BE2C (cell line): ENCODE measurements at regions not wholly inside any gene's neighbourhood (a gene's known extent, or its start where the extent isn't known, plus 50 kb on each side); places are given as distances from the start of the nearest gene placed in this dataset.

Source experiments
- DNase-seq: peaks from one replicate; pipeline ENCODE4 v3.0.0-alpha.2; 2020
- H3K27me3 ChIP-seq: fragments of 250-450 bp; sonication (Bioruptor Pico); 2 replicates; pipeline ENCODE4 v1.5.1; 2020; ENCODE audit warnings: mild to moderate bottlenecking
- H3K36me3 ChIP-seq: fragments of 250-450 bp; sonication (Bioruptor Pico); 2 replicates; pipeline ENCODE4 v1.5.1; 2020; ENCODE audit warnings: mild to moderate bottlenecking
- H3K4me1 ChIP-seq: fragments of 250-450 bp; sonication (Bioruptor Pico); 2 replicates; pipeline ENCODE4 v1.5.1; 2020
- H3K4me3 ChIP-seq: 2 replicates; pipeline ENCODE4 v1.5.1; 2011; ENCODE audit warnings: low read depth, low read length
- H3K9me3 ChIP-seq: fragments of 250-450 bp; sonication (Bioruptor Pico); 2 replicates; pipeline ENCODE4 v1.5.1; 2020
- TF ChIP-seq, protein P1 (sequence below): IDR thresholded peaks from 2 replicates; pipeline ENCODE4 v1.5.1; 2012; ENCODE audit warnings: mild to moderate bottlenecking, low read depth, low read length

- Histone ChIP-seq H3K4me1 (peaks cover 14% of the 10 kb centered on the region), H3K4me3 (no peak overlapping the region), H3K9me3 (no peaks in the 10 kb centered on the region), H3K36me3 (no peaks in the 10 kb centered on the region), H3K27me3 (no peaks in the 10 kb centered on the region)
- TF ChIP-seq, protein P1, sequence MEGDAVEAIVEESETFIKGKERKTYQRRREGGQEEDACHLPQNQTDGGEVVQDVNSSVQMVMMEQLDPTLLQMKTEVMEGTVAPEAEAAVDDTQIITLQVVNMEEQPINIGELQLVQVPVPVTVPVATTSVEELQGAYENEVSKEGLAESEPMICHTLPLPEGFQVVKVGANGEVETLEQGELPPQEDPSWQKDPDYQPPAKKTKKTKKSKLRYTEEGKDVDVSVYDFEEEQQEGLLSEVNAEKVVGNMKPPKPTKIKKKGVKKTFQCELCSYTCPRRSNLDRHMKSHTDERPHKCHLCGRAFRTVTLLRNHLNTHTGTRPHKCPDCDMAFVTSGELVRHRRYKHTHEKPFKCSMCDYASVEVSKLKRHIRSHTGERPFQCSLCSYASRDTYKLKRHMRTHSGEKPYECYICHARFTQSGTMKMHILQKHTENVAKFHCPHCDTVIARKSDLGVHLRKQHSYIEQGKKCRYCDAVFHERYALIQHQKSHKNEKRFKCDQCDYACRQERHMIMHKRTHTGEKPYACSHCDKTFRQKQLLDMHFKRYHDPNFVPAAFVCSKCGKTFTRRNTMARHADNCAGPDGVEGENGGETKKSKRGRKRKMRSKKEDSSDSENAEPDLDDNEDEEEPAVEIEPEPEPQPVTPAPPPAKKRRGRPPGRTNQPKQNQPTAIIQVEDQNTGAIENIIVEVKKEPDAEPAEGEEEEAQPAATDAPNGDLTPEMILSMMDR, result no peak
- DNase-seq, result no peak
Observed at GRCh38 chr12:75655315-75655806, 144.0 kb upstream of the KRR1 start.

DNA sequence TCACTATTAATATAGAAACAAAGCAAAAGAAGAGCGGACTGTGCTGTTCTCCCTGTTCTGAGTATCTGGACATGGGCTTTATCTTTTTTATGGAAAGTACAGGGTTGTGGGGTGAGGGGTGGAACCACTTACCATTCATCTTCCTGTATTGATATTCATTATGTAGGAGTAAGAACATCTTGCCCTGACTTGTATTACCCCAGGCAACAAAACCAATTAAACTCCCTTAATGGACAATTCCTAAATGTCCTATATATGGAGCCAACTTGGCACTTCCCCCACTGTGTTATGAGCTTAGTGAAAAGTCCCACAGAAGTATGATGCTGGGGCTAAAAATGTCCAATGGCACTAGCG is 139.9 kb upstream of the KRR1 start:
- Histone ChIP-seq H3K4me3 (no peak overlapping the region), H3K4me1 (peaks cover 18% of the 10 kb centered on the region), H3K9me3 (no peaks in the 10 kb centered on the region), H3K36me3 (no peaks in the 10 kb centered on the region), H3K27me3 (no peaks in the 10 kb centered on the region)
- TF ChIP-seq, protein P1, result no peak
- peak; percentile 63 for DNase-seq

- DNase-seq, result no peak
- Histone ChIP-seq H3K9me3 (no peaks in the 10 kb centered on the region), H3K4me3 (no peak overlapping the region), H3K36me3 (no peaks in the 10 kb centered on the region), H3K27me3 (no peaks in the 10 kb centered on the region), H3K4me1 (peaks cover 18% of the 10 kb centered on the region)
- TF ChIP-seq, protein P1, result no peak
Observed at GRCh38 chr12:75650595-75651341, 139.4 kb upstream of the KRR1 start.

DNA sequence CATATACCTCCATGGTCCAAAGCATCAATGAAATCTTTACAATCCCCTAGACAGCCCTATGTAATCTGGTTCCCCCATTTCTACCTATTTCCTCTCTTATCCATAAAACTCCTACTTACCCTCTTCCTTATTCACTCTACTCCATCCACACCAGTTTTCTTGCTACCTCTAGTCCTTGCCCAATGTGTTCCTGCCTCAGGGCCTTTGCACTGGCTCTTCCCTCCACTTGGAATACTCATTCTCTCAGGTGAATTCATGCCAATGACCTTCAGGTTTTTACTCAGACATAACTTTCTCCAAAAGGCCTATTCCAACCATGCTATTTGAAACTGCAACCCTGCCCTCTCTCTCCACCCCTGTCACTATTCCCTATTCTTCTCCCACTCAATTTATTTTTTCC is 138.7 kb upstream of the KRR1 start:
- no peaks in the 10 kb centered on the region for H3K36me3 ChIP-seq
- H3K9me3 ChIP-seq, result no peaks in the 10 kb centered on the region
- peaks cover 18% of the 10 kb centered on the region for H3K4me1 ChIP-seq
- no peaks in the 10 kb centered on the region for H3K27me3 ChIP-seq
- no peak overlapping the region for H3K4me3 ChIP-seq
- no peak for DNase-seq
- TF ChIP-seq, protein P1, result no peak

- no peaks in the 10 kb centered on the region for H3K9me3 ChIP-seq
- H3K36me3 ChIP-seq, result no peaks in the 10 kb centered on the region
- H3K4me1 ChIP-seq, result peaks cover 18% of the 10 kb centered on the region
- H3K4me3 ChIP-seq, result peak overlapping the region; percentile 7; the same call in 1 of the 2 replicates
- TF ChIP-seq, protein P1, result no peak
- no peak for DNase-seq
- H3K27me3 ChIP-seq, result no peaks in the 10 kb centered on the region
Observed at GRCh38 chr12:75648856-75649255, 137.4 kb upstream of the KRR1 start.
